Upper lobe of left lung (tissue), 4 donors: ENCODE measurements at regions not wholly inside any gene's neighbourhood (a gene's known extent, or its start where the extent isn't known, plus 50 kb on each side); places are given as distances from the start of the nearest gene placed in this dataset.

Experiments used
- CTCF ChIP-seq, 6 experiments: fragments of 450-650 bp in 4 of 6; fragments of 200-600 bp in 2 of 6; sonication (generic) in 2 of 6; IDR thresholded peaks; one replicate each; pipeline ENCODE4 v1.5.1; 2016 to 2019; ENCODE audit warnings: antibody characterized with exemption in 6 of 6
- EP300 ChIP-seq, 4 donors: sonication (generic); formaldehyde crosslinking; IDR thresholded peaks; one replicate each; pipeline ENCODE4 v1.5.1; 2017; ENCODE audit warnings: antibody characterized with exemption in 4 of 4, control low read depth in 2 of 4
- POLR2A ChIP-seq, 4 donors: fragments of 450-650 bp; IDR thresholded peaks; one replicate each; pipeline ENCODE4 v1.5.1; 2016 to 2017; ENCODE audit warnings: antibody characterized with exemption in 4 of 4, mild to moderate bottlenecking in 2 of 4

- TF ChIP-seq CTCF (IDR thresholded peaks at IDR 0.05) (no peak), POLR2A (IDR thresholded peaks at IDR 0.05) (no peak), EP300 (IDR thresholded peaks at IDR 0.05) (no peak)
Measured at GRCh38 chr7:22896917-22897316, 74.3 kb upstream of the TOMM7 start.
